ENCODE measurements at regions not wholly inside any gene's neighbourhood (a gene's known extent, or its start where the extent isn't known, plus 50 kb on each side); places are given as distances from the start of the nearest gene placed in this dataset.

- TF ChIP-seq PAX5 (IDR thresholded peaks at IDR 0.05; ENCODE audit: insufficient read depth, low read length, severe bottlenecking): no peak
- DNase-seq (ENCODE audit: insufficient read length, low spot score) (no peak), FAIRE-seq (no peak)
Observed at GRCh38 chr5:84494453-84494852, 109.8 kb upstream of the EDIL3 start.

- no peak for FAIRE-seq
- no peak for DNase-seq (ENCODE audit: insufficient read length, low spot score)
- TF ChIP-seq POU2F2 (IDR thresholded peaks at IDR 0.05; ENCODE audit: low read depth, low read length) (no peak), POLR2AphosphoS5 (IDR thresholded peaks at IDR 0.05; ENCODE audit: low read depth, low read length) (no peak), PAX5 (IDR thresholded peaks at IDR 0.05; ENCODE audit: insufficient read depth, low read length, severe bottlenecking) (no peak), POLR2A (IDR thresholded peaks at IDR 0.05; ENCODE audit: low read depth, low read length) (no peak), SPI1 (IDR thresholded peaks at IDR 0.05; ENCODE audit: low read depth, low read length) (no peak), TAF1 (IDR thresholded peaks at IDR 0.05; ENCODE audit: low read depth, low read length) (no peak)
Observed at GRCh38 chr5:84487963-84488362, 103.3 kb upstream of the EDIL3 start.

GRCh38 chr5:84480873-84481637 is 96.4 kb upstream of the EDIL3 start:
- TF ChIP-seq PAX5 (IDR thresholded peaks at IDR 0.05; ENCODE audit: insufficient read depth, low read length, severe bottlenecking): no peak
- DNase-seq (ENCODE audit: insufficient read length, low spot score): no peak
- FAIRE-seq: no peak

- FAIRE-seq (no peak), DNase-seq (ENCODE audit: insufficient read length, low spot score) (no peak)
- TF ChIP-seq POU2F2 (IDR thresholded peaks at IDR 0.05; ENCODE audit: low read depth, low read length): no peak
- no peak for TF ChIP-seq POLR2A (IDR thresholded peaks at IDR 0.05; ENCODE audit: low read depth, low read length)
- no peak for TF ChIP-seq POLR2AphosphoS5 (IDR thresholded peaks at IDR 0.05; ENCODE audit: low read depth, low read length)
- no peak for TF ChIP-seq TAF1 (IDR thresholded peaks at IDR 0.05; ENCODE audit: low read depth, low read length)
- no peak for TF ChIP-seq PAX5 (IDR thresholded peaks at IDR 0.05; ENCODE audit: insufficient read depth, low read length, severe bottlenecking)
- no peak for TF ChIP-seq SPI1 (IDR thresholded peaks at IDR 0.05; ENCODE audit: low read depth, low read length)
Observed at GRCh38 chr5:84478603-84479002, 93.9 kb upstream of the EDIL3 start.

- TF ChIP-seq POU2F2 (IDR thresholded peaks at IDR 0.05; ENCODE audit: low read depth, low read length) (no peak), PAX5 (IDR thresholded peaks at IDR 0.05; ENCODE audit: insufficient read depth, low read length, severe bottlenecking) (no peak), POLR2AphosphoS5 (IDR thresholded peaks at IDR 0.05; ENCODE audit: low read depth, low read length) (no peak), POLR2A (IDR thresholded peaks at IDR 0.05; ENCODE audit: low read depth, low read length) (no peak), TAF1 (IDR thresholded peaks at IDR 0.05; ENCODE audit: low read depth, low read length) (no peak), SPI1 (IDR thresholded peaks at IDR 0.05; ENCODE audit: low read depth, low read length) (no peak)
- FAIRE-seq (no peak), DNase-seq (ENCODE audit: insufficient read length, low spot score) (no peak)
Observed at GRCh38 chr5:84477485-84477884, 92.8 kb upstream of the EDIL3 start.

GRCh38 chr5:84474126-84474525 is 89.4 kb upstream of the EDIL3 start:
- no peak for DNase-seq (ENCODE audit: insufficient read length, low spot score)
- TF ChIP-seq POU2F2 (IDR thresholded peaks at IDR 0.05; ENCODE audit: low read depth, low read length) (no peak), POLR2A (IDR thresholded peaks at IDR 0.05; ENCODE audit: low read depth, low read length) (no peak), TAF1 (IDR thresholded peaks at IDR 0.05; ENCODE audit: low read depth, low read length) (no peak), POLR2AphosphoS5 (IDR thresholded peaks at IDR 0.05; ENCODE audit: low read depth, low read length) (no peak)
- FAIRE-seq: no peak

- no peak for FAIRE-seq
- no peak for DNase-seq (ENCODE audit: insufficient read length, low spot score)
- TF ChIP-seq POLR2A (IDR thresholded peaks at IDR 0.05; ENCODE audit: low read depth, low read length): no peak
- TF ChIP-seq TAF1 (IDR thresholded peaks at IDR 0.05; ENCODE audit: low read depth, low read length): no peak
- no peak for TF ChIP-seq PAX5 (IDR thresholded peaks at IDR 0.05; ENCODE audit: insufficient read depth, low read length, severe bottlenecking)
- TF ChIP-seq POLR2AphosphoS5 (IDR thresholded peaks at IDR 0.05; ENCODE audit: low read depth, low read length): no peak
- TF ChIP-seq POU2F2 (IDR thresholded peaks at IDR 0.05; ENCODE audit: low read depth, low read length): no peak
- no peak for TF ChIP-seq SPI1 (IDR thresholded peaks at IDR 0.05; ENCODE audit: low read depth, low read length)
Observed at GRCh38 chr5:84453405-84453804, 68.7 kb upstream of the EDIL3 start.

- DNase-seq (ENCODE audit: insufficient read length, low spot score): no peak
- FAIRE-seq: no peak
- TF ChIP-seq POLR2AphosphoS5 (IDR thresholded peaks at IDR 0.05; ENCODE audit: low read depth, low read length): no peak
- TF ChIP-seq POU2F2 (IDR thresholded peaks at IDR 0.05; ENCODE audit: low read depth, low read length): no peak
- no peak for TF ChIP-seq TAF1 (IDR thresholded peaks at IDR 0.05; ENCODE audit: low read depth, low read length)
- no peak for TF ChIP-seq PAX5 (IDR thresholded peaks at IDR 0.05; ENCODE audit: insufficient read depth, low read length, severe bottlenecking)
- TF ChIP-seq SPI1 (IDR thresholded peaks at IDR 0.05; ENCODE audit: low read depth, low read length): no peak
- no peak for TF ChIP-seq POLR2A (IDR thresholded peaks at IDR 0.05; ENCODE audit: low read depth, low read length)
Observed at GRCh38 chr5:84450617-84451414, 66.1 kb upstream of the EDIL3 start.

GRCh38 chr5:84445049-84445685 is 60.5 kb upstream of the EDIL3 start:
- FAIRE-seq: no peak

More at GRCh38 chr5:84445049-84445685, 60.5 kb upstream of the EDIL3 start:
- TF ChIP-seq TAF1 (IDR thresholded peaks at IDR 0.05; ENCODE audit: low read depth, low read length) (no peak), POLR2AphosphoS5 (IDR thresholded peaks at IDR 0.05; ENCODE audit: low read depth, low read length) (no peak), POLR2A (IDR thresholded peaks at IDR 0.05; ENCODE audit: low read depth, low read length) (no peak), POU2F2 (IDR thresholded peaks at IDR 0.05; ENCODE audit: low read depth, low read length) (no peak), PAX5 (IDR thresholded peaks at IDR 0.05; ENCODE audit: insufficient read depth, low read length, severe bottlenecking) (no peak)
- no peak for DNase-seq (ENCODE audit: insufficient read length, low spot score)
